ENCODE measurements at regions not wholly inside any gene's neighbourhood (a gene's known extent, or its start where the extent isn't known, plus 50 kb on each side); places are given as distances from the start of the nearest gene placed in this dataset.
"Not testable (repeated sequence)": the region's sequence is repeated elsewhere in the genome, so short reads cannot be mapped to it uniquely, and the experiment has no call there.

DNA sequence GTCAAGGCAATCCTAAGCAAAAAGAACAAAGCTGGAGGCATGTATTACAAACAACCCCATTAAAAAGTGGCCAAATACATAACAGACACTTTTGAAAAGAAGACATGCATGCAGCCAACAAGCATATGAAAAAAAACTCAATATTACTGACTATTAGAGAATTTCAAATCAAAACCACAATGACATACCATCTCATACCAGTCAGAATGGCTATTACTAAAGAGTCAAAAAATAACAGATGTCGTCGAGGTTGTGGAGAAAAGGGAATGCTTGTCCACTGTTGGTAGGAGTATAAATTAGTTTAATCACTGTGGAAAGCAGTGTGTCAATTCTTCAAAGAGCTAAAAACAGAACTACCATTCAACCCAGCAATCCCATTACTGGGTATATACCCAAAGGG lies 604.6 kb upstream of the GRIA3 start:
- no peaks in the 10 kb centered on the region for H3K36me3 Mint-ChIP-seq
- DNase-seq (ENCODE audit: low spot score in 2 of 2) (no peak), ATAC-seq (no peak)
- no peak overlapping the region for H3K27ac Mint-ChIP-seq
- peaks cover 5 to 6% of the 10 kb centered on the region in 2 donors for H3K9me3 Mint-ChIP-seq

GRCh38 chrX:122582280-122582974 lies 601.7 kb upstream of the GRIA3 start:
- DNase-seq (ENCODE audit: low spot score in 2 of 2) (no peak), ATAC-seq (no peak)
- Mint-ChIP-seq H3K9me3 (peaks cover 3 to 8% of the 10 kb centered on the region in 2 donors), H3K27ac (no peak overlapping the region), H3K36me3 (no peaks in the 10 kb centered on the region)

DNA sequence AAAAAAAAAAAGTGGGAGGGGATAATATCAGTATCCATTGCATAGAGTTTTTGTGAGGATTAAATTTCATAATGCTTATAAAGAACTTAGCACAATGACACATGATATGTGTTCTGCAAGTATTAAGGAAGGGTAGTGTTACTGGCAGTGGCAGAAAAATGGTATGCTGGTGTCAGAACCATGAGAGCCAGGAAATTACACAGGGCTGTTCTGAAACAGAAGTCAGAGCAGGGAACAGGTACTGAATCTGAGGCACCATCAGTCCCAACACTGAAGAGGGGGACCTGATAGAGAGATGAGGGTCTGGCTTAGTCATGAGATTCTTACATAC lies 601.1 kb upstream of the GRIA3 start:
- Mint-ChIP-seq H3K36me3 (no peaks in the 10 kb centered on the region), H3K27ac (no peak overlapping the region), H3K9me3 (peaks cover 3 to 8% of the 10 kb centered on the region in 2 donors)
- ATAC-seq: no peak
- no peak for DNase-seq (ENCODE audit: low spot score in 2 of 2)

GRCh38 chrX:122583551-122583950 lies 600.5 kb upstream of the GRIA3 start:
- ATAC-seq: no peak
- Mint-ChIP-seq H3K27ac (no peak overlapping the region), H3K36me3 (no peaks in the 10 kb centered on the region), H3K9me3 (peaks cover 3 to 8% of the 10 kb centered on the region in 2 donors)
- no peak for DNase-seq (ENCODE audit: low spot score in 2 of 2)

DNA sequence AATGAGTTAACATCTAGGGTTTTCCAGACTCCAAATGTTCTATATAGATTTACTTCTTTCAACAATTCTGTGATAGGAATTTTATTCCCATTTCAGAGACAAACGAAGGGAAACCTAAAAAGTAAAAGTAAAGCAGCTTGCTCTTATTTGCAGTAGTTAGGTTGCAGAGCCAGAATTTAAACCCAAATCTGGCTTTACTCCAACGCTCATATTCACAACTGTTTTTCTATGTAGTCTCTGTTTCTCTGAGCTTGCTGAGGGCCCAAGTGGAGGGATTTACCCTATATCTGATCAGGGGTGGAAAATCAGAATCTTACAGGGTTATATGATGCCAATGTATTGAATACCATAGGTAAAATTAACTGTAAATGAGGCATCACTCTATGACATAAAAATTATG lies 599.1 kb upstream of the GRIA3 start:
- ATAC-seq: no peak
- peaks cover 1 to 5% of the 10 kb centered on the region in 2 donors for H3K9me3 Mint-ChIP-seq
- no peak overlapping the region for H3K27ac Mint-ChIP-seq
- no peak for DNase-seq (ENCODE audit: low spot score in 2 of 2)
- no peaks in the 10 kb centered on the region for H3K36me3 Mint-ChIP-seq

- DNase-seq (ENCODE audit: low spot score in 2 of 2): no peak
- ATAC-seq: no peak
- Mint-ChIP-seq H3K9me3 (peaks cover 0 to 3% of the 10 kb centered on the region in 2 donors), H3K27ac (no peak overlapping the region), H3K36me3 (no peaks in the 10 kb centered on the region)
Observed at GRCh38 chrX:122586831-122587230, 597.2 kb upstream of the GRIA3 start.

DNA sequence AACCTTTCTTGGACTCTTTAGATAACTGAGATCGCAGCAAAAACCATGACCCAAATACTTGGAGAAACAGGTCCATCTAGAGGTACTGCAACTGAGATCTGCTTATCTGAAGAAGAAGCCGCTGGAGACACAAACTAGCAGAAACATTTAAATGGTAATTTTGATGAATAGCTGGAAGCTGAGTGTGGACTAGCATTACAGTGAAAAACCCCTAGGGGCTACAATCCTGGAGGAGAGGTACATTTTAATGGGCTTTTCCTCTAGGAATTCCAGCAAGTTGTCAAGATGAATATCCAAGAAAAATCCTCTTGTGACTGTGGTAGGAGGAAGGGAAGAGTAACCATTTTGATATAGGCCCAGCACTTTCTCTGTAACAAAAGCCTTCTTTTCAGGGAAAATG lies 592.5 kb upstream of the GRIA3 start:
- ATAC-seq (no peak), DNase-seq (ENCODE audit: low spot score in 2 of 2) (no peak)
- H3K27ac Mint-ChIP-seq: no peak overlapping the region
- no peaks in the 10 kb centered on the region for H3K36me3 Mint-ChIP-seq
- no peaks in the 10 kb centered on the region for H3K9me3 Mint-ChIP-seq

- no peaks in the 10 kb centered on the region for H3K9me3 Mint-ChIP-seq
- DNase-seq (ENCODE audit: low spot score in 2 of 2): no peak
- H3K27ac Mint-ChIP-seq: no peak overlapping the region
- no peaks in the 10 kb centered on the region for H3K36me3 Mint-ChIP-seq
- ATAC-seq: no peak
Observed at GRCh38 chrX:122596998-122597397, 587.1 kb upstream of the GRIA3 start.

DNA sequence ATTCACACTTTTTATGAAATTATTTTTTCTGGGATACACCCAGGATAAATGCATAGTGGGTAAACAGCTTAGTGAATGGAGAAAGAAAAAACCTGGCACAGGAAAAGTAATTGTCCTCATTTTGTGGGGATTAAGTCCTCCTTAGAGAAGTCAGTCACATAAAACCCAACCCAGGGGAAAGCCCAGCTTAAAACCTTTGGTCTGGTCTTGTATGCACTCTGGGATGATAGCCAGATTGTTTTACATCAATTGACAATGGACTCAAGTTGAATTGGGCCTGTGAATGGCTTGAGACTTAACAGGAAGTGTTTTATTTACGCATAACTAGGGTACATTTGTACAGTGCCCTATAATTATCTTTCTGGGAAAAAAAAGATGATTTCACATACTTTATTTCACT lies 561.3 kb upstream of the GRIA3 start:
- H3K27ac Mint-ChIP-seq: no peak overlapping the region
- peaks cover 6 to 16% of the 10 kb centered on the region in 2 donors for H3K9me3 Mint-ChIP-seq
- ATAC-seq: no peak
- H3K36me3 Mint-ChIP-seq: peaks cover 0 to 4% of the 10 kb centered on the region in 2 donors
- DNase-seq (ENCODE audit: low spot score in 2 of 2): no peak

DNA sequence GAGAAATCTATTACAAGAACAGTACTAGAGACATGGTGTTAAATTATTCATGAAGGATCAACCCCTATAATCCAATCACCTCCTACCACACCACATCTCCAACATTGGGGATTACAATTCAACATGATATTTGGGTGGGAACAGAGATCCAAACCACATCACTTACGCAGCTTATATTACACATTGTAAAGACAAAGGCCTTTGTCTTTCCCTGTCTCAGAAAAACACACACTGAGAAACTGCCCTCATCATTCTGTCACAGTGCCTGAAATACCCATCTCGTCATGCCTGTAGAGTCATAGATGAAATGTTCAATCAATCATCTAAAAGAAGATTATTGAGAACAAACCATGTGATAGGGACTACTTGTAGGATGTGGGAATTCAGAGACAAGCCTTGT lies 558.8 kb upstream of the GRIA3 start:
- Mint-ChIP-seq H3K9me3 (peaks cover 4 to 9% of the 10 kb centered on the region in 2 donors), H3K36me3 (peaks cover 0 to 4% of the 10 kb centered on the region in 2 donors), H3K27ac (no peak overlapping the region)
- ATAC-seq (no peak), DNase-seq (ENCODE audit: low spot score in 2 of 2) (no peak)

DNA sequence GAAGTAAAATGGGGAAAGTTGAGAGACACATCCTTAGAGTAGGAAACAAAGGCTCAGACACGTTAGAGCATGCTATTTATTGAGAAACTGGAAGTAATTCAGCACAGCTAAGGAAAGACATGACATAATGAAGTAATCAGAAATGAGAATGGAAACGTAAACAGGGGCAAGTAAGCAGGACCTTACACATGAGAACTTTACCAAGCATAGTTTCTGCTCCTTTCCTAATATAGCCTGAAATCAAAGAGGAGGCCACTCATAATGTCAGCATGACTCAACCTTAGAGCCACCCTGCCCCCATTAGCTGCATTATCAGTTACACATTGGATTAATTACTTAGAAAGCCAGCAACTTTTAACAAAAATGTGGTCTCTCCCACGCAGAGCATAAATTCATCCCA lies 558.3 kb upstream of the GRIA3 start:
- ATAC-seq: no peak
- H3K9me3 Mint-ChIP-seq: peaks cover 0 to 3% of the 10 kb centered on the region in 2 donors
- no peak overlapping the region for H3K27ac Mint-ChIP-seq
- peaks cover 0 to 4% of the 10 kb centered on the region in 2 donors for H3K36me3 Mint-ChIP-seq
- DNase-seq (ENCODE audit: low spot score in 2 of 2): no peak

- Mint-ChIP-seq H3K27ac (no peak overlapping the region), H3K9me3 (no peaks in the 10 kb centered on the region), H3K36me3 (no peaks in the 10 kb centered on the region)
- ATAC-seq: no peak
- no peak for DNase-seq (ENCODE audit: low spot score in 2 of 2)
Observed at GRCh38 chrX:122626871-122627270, 557.2 kb upstream of the GRIA3 start.

GRCh38 chrX:122641136-122641535 lies 542.9 kb upstream of the GRIA3 start:
- DNase-seq (ENCODE audit: low spot score in 2 of 2) (no peak), ATAC-seq (no peak)
- H3K36me3 Mint-ChIP-seq: no peaks in the 10 kb centered on the region
- H3K27ac Mint-ChIP-seq: no peak overlapping the region
- no peaks in the 10 kb centered on the region for H3K9me3 Mint-ChIP-seq

- DNase-seq (ENCODE audit: low spot score in 2 of 2): no peak
- Mint-ChIP-seq H3K27ac (no peak overlapping the region), H3K9me3 (no peaks in the 10 kb centered on the region), H3K36me3 (no peaks in the 10 kb centered on the region)
- no peak for ATAC-seq
Observed at GRCh38 chrX:122641826-122642225, 542.3 kb upstream of the GRIA3 start.

DNA sequence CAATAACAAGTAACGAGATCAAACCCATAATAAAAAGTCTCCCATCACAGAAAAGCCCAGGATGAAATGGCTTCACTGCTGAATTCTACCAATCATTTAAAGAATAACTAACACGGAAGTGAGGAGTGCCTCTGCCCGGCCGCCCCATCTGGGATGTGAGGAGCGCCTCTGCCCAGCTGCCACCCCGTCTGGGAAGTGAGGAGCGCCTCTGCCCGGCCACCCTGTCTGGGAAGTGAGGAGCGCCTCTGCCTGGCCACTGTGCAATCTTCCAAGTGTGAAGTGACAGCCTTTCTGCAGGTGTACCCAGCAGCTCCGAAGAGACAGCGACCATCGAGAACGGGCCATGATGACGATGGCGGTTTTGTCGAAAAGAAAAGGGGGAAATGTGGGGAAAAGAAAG lies 528.8 kb upstream of the GRIA3 start:
- DNase-seq (ENCODE audit: low spot score in 2 of 2); H3K27ac Mint-ChIP-seq; H3K36me3 Mint-ChIP-seq; ATAC-seq: not testable (repeated sequence)
- peaks cover 4 to 12% of the 10 kb centered on the region in 2 donors for H3K9me3 Mint-ChIP-seq

DNA sequence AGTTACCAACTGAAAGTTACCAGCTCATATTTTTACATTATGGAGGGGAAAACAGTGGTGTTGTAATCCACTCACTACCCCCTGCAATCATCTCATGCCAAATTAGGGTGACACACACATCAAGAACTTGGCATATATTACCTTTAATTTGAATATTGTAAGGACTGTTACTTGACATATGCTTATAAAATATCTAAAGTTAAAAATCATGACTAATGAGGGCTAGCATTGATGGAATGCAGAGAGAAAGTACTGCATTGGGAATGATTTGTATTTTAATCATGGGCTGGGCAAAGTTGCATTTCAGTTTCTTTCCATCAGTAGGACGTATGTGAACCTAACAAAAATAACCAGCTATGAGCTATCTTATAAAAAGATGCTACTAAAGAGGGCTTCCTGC lies 517.5 kb upstream of the GRIA3 start:
- ATAC-seq (no peak), DNase-seq (ENCODE audit: low spot score in 2 of 2) (no peak)
- H3K27ac Mint-ChIP-seq: no peak overlapping the region
- H3K9me3 Mint-ChIP-seq: peaks cover 4% of the 10 kb centered on the region in 2 donors
- no peaks in the 10 kb centered on the region for H3K36me3 Mint-ChIP-seq

GRCh38 chrX:122667667-122668066 lies 516.4 kb upstream of the GRIA3 start:
- no peak for ATAC-seq
- no peak for DNase-seq (ENCODE audit: low spot score in 2 of 2)
- Mint-ChIP-seq H3K9me3 (peaks cover 4% of the 10 kb centered on the region in 2 donors), H3K36me3 (no peaks in the 10 kb centered on the region), H3K27ac (no peak overlapping the region)

DNA sequence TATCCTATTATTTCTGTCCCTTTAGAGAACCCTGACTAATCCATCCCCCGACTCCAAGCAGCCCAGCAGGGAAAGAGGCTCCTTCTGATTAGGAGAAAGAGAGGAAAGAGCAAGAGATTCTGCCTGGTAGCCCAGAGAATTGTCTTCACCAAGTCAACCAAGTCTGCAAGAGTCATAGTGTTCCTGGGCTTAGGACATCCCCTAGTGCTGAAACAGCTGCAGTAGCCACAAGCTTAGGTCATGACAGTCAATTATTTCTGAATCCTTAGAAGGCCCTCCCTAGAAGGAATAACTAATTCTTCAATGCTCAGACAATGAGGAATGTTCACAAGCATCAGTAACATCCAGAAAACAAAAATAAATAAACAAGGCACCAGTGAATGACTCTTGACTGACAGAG lies 480.3 kb upstream of the GRIA3 start:
- no peak for DNase-seq (ENCODE audit: low spot score in 2 of 2)
- no peak for ATAC-seq
- Mint-ChIP-seq H3K9me3 (peaks cover 0 to 7% of the 10 kb centered on the region in 2 donors), H3K36me3 (peaks cover 0 to 5% of the 10 kb centered on the region in 2 donors), H3K27ac (no peak overlapping the region)

- ATAC-seq: no peak
- H3K36me3 Mint-ChIP-seq: no peaks in the 10 kb centered on the region
Observed at GRCh38 chrX:122739770-122740169, 444.3 kb upstream of the GRIA3 start.

More at GRCh38 chrX:122739770-122740169, 444.3 kb upstream of the GRIA3 start:
- Mint-ChIP-seq H3K27ac (no peak overlapping the region), H3K9me3 (peaks cover 0 to 4% of the 10 kb centered on the region in 2 donors)
- no peak for DNase-seq (ENCODE audit: low spot score in 2 of 2)

All from activated naive CD4-positive, alpha-beta T cell treated with anti-CD3 and anti-CD28 coated beads, Interleukin-2, amount 50 U/mL, for 72 hours (primary cell).